Activated T-helper 1 cell treated with anti-CD3 and anti-CD28 coated beads, Interleukin-12 subunit alpha, Interleukin-12 subunit beta, Interleukin-2, Interleukin-4 antibody, amounts not matched to agents 30 ng/mL and 10 ng/mL and 1 ng/mL, durations not matched to agents 14 hours and 24 hours and 36 hours (primary cell): ENCODE measurements at regions not wholly inside any gene's neighbourhood (a gene's known extent, or its start where the extent isn't known, plus 50 kb on each side); places are given as distances from the start of the nearest gene placed in this dataset.
"Not testable (repeated sequence)": the region's sequence is repeated elsewhere in the genome, so short reads cannot be mapped to it uniquely, and the experiment has no call there.

Experiments
- DNase-seq: peaks from one replicate; pipeline ENCODE4 v3.0.0; 2021; ENCODE audit warnings: low spot score
- H3K27ac Mint-ChIP-seq: one replicate; pipeline ENCODE4 v1.8.0; 2021; ENCODE audit warnings: mild to moderate bottlenecking, mixed read lengths
- H3K27me3 Mint-ChIP-seq: one replicate; pipeline ENCODE4 v1.8.0; 2022; ENCODE audit warnings: mild to moderate bottlenecking, moderate library complexity, mixed read lengths; ENCODE audit not compliant: insufficient read depth
- H3K36me3 Mint-ChIP-seq: one replicate; pipeline ENCODE4 v1.8.0; 2021; ENCODE audit warnings: low read depth, mixed read lengths
- H3K4me1 Mint-ChIP-seq: one replicate; pipeline ENCODE4 v1.8.0; 2021; ENCODE audit warnings: low read depth, mixed read lengths
- H3K4me3 Mint-ChIP-seq: one replicate; pipeline ENCODE4 v1.8.0; 2021; ENCODE audit warnings: mild to moderate bottlenecking, moderate library complexity, mixed read lengths
- H3K9me3 Mint-ChIP-seq: one replicate; pipeline ENCODE4 v1.8.0; 2021; ENCODE audit warnings: mixed read lengths
- intact Hi-C: fragments of 100-400 bp; cut with micrococcal nuclease; formaldehyde crosslinking; loops from one replicate; pipeline ENCODE4 v1.15.1; 2024

- intact Hi-C loops = no loop called here
- no peak overlapping the region for H3K4me3 Mint-ChIP-seq
- no peak overlapping the region for H3K27ac Mint-ChIP-seq
- no peaks in the 10 kb centered on the region for H3K4me1 Mint-ChIP-seq
- H3K9me3 Mint-ChIP-seq = no peaks in the 10 kb centered on the region
- no peaks in the 10 kb centered on the region for H3K36me3 Mint-ChIP-seq
- H3K27me3 Mint-ChIP-seq = no peaks in the 10 kb centered on the region
- DNase-seq = no peak
Observed at GRCh38 chr3:22431334-22431733, 680.3 kb upstream of the ZNF385D start.

- Mint-ChIP-seq H3K4me3 (no peak overlapping the region), H3K9me3 (no peaks in the 10 kb centered on the region)
- intact Hi-C loops = no loop called here
Observed at GRCh38 chr3:22439626-22440025, 688.6 kb upstream of the ZNF385D start.

GRCh38 chr3:22441711-22442110 lies 690.7 kb upstream of the ZNF385D start:
- no peaks in the 10 kb centered on the region for H3K4me1 Mint-ChIP-seq
- H3K9me3 Mint-ChIP-seq = no peaks in the 10 kb centered on the region
- H3K4me3 Mint-ChIP-seq = no peak overlapping the region

More at GRCh38 chr3:22439626-22440025, 688.6 kb upstream of the ZNF385D start:
- Mint-ChIP-seq H3K27ac (no peak overlapping the region), H3K27me3 (no peaks in the 10 kb centered on the region), H3K36me3 (no peaks in the 10 kb centered on the region), H3K4me1 (no peaks in the 10 kb centered on the region)
- DNase-seq = no peak

GRCh38 chr3:22443571-22444233 lies 692.7 kb upstream of the ZNF385D start:
- no peaks in the 10 kb centered on the region for H3K9me3 Mint-ChIP-seq
- H3K4me1 Mint-ChIP-seq = no peaks in the 10 kb centered on the region
- no peaks in the 10 kb centered on the region for H3K36me3 Mint-ChIP-seq
- intact Hi-C loops = no loop called here
- no peak for DNase-seq
- H3K27ac Mint-ChIP-seq = no peak overlapping the region
- no peaks in the 10 kb centered on the region for H3K27me3 Mint-ChIP-seq
- H3K4me3 Mint-ChIP-seq = no peak overlapping the region

More at GRCh38 chr3:22441711-22442110, 690.7 kb upstream of the ZNF385D start:
- intact Hi-C loops = no loop called here
- no peaks in the 10 kb centered on the region for H3K27me3 Mint-ChIP-seq
- H3K27ac Mint-ChIP-seq = no peak overlapping the region
- DNase-seq = no peak
- H3K36me3 Mint-ChIP-seq = no peaks in the 10 kb centered on the region

DNA sequence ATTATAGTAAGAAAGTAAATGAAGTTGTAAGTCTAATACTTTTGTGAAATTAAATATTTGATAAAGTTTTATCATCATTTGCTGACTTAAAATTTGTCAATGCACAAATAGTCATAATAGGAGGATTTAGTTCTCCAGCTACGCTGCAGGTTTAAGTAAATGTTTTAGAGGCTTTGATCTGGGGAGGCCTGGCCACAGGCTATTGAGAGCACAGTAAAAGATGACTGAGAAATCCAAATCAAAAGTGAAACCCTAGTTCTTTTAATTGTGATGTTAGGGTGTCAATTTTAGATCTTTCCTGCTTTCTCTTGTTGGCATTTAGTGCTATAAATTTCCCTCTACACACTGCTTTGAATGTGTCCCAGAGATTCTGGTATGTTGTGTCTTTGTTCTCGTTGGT lies 694.3 kb upstream of the ZNF385D start:
- H3K27me3 Mint-ChIP-seq, DNase-seq, H3K4me3 Mint-ChIP-seq, intact Hi-C loops, H3K27ac Mint-ChIP-seq, H3K4me1 Mint-ChIP-seq, H3K36me3 Mint-ChIP-seq, H3K9me3 Mint-ChIP-seq: not testable (repeated sequence)

DNA sequence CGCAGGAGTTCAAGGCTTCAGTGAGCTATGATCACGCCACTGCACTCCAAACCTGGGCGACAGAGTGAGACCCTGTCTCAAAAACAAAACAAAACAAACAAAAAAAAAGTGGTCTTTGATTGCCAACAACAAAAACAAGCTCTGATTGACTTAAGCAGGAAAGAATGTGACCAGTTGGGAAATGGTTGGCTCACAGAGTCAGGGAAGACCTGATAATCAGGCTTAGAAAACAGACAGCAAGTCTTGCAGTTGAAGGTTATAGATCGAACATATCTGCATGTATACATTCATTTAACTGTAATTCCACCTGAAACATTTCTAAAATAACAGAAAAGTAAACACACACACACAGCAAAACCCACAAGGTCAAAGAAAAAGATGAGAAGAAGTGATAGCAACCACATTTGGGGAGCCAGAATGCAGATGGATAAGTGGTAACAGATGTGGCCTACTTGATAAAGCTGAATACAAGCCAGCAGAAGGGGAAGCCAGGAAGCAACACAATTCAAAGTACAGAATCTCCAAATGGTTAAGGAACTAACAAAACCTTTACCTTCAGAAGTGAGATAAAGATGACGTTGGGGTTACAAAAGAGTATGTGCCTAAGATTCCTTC lies 699.9 kb upstream of the ZNF385D start:
- no peaks in the 10 kb centered on the region for H3K27me3 Mint-ChIP-seq
- no peak for DNase-seq
- H3K27ac Mint-ChIP-seq = no peak overlapping the region
- no peaks in the 10 kb centered on the region for H3K9me3 Mint-ChIP-seq
- no peaks in the 10 kb centered on the region for H3K4me1 Mint-ChIP-seq
- no peaks in the 10 kb centered on the region for H3K36me3 Mint-ChIP-seq
- intact Hi-C loops = no loop called here
- no peak overlapping the region for H3K4me3 Mint-ChIP-seq

GRCh38 chr3:22451501-22451900 lies 700.5 kb upstream of the ZNF385D start:
- Mint-ChIP-seq H3K9me3 (no peaks in the 10 kb centered on the region), H3K27ac (no peak overlapping the region), H3K4me3 (no peak overlapping the region), H3K36me3 (no peaks in the 10 kb centered on the region), H3K4me1 (no peaks in the 10 kb centered on the region), H3K27me3 (no peaks in the 10 kb centered on the region)
- intact Hi-C loops = no loop called here
- DNase-seq = no peak

GRCh38 chr3:22453906-22454535 lies 703.0 kb upstream of the ZNF385D start:
- Mint-ChIP-seq H3K4me3 (no peak overlapping the region), H3K36me3 (no peaks in the 10 kb centered on the region), H3K9me3 (no peaks in the 10 kb centered on the region), H3K4me1 (no peaks in the 10 kb centered on the region), H3K27ac (no peak overlapping the region), H3K27me3 (no peaks in the 10 kb centered on the region)
- no peak for DNase-seq
- intact Hi-C loops = no loop called here

- H3K36me3 Mint-ChIP-seq = no peaks in the 10 kb centered on the region
- H3K27ac Mint-ChIP-seq = no peak overlapping the region
- no peaks in the 10 kb centered on the region for H3K4me1 Mint-ChIP-seq
- H3K9me3 Mint-ChIP-seq = no peaks in the 10 kb centered on the region
- H3K4me3 Mint-ChIP-seq = no peak overlapping the region
- intact Hi-C loops = no loop called here
- DNase-seq = no peak
- no peaks in the 10 kb centered on the region for H3K27me3 Mint-ChIP-seq
Observed at GRCh38 chr3:22469995-22470394, 719.0 kb upstream of the ZNF385D start.

- no peaks in the 10 kb centered on the region for H3K27me3 Mint-ChIP-seq
- H3K9me3 Mint-ChIP-seq = no peaks in the 10 kb centered on the region
- H3K27ac Mint-ChIP-seq = no peak overlapping the region
- intact Hi-C loops = no loop called here
- H3K36me3 Mint-ChIP-seq = no peaks in the 10 kb centered on the region
- H3K4me3 Mint-ChIP-seq = no peak overlapping the region
- no peaks in the 10 kb centered on the region for H3K4me1 Mint-ChIP-seq
- no peak for DNase-seq
Observed at GRCh38 chr3:22471557-22471956, 720.5 kb upstream of the ZNF385D start.

- no peak for DNase-seq
- H3K4me3 Mint-ChIP-seq = no peak overlapping the region
- intact Hi-C loops = no loop called here
- no peaks in the 10 kb centered on the region for H3K36me3 Mint-ChIP-seq
- H3K4me1 Mint-ChIP-seq = no peaks in the 10 kb centered on the region
- no peaks in the 10 kb centered on the region for H3K9me3 Mint-ChIP-seq
- H3K27ac Mint-ChIP-seq = no peak overlapping the region
- H3K27me3 Mint-ChIP-seq = no peaks in the 10 kb centered on the region
Observed at GRCh38 chr3:22474706-22475445, 723.9 kb upstream of the ZNF385D start.

DNA sequence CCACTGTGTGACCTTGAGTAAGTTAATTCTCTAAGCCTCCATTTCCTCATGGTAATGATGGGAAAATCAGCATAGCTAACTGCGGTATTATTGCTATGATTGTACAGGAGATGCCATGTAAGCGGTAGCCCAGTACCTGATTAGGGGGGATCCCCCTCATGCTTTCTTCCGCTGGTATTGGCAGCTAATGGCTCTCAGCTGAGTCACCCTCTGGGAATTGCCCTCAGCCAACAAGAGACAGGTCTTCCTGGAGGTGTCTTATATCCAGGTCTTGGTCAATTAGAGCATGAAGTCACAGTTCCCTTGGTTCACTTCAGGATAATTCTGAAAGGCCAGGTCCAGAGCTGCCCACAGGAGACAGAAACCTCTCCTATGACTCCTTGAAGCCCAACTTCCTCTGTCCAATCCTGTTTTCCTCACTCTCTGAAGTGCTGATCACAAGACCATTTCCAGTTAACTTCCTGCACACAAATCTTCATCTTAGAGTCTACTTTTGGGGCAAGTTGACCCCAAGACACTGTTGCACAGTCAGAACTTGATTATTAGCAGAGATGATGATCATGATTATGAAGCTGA lies 724.7 kb upstream of the ZNF385D start:
- no peak overlapping the region for H3K4me3 Mint-ChIP-seq
- no peaks in the 10 kb centered on the region for H3K27me3 Mint-ChIP-seq
- H3K36me3 Mint-ChIP-seq = no peaks in the 10 kb centered on the region
- no peaks in the 10 kb centered on the region for H3K9me3 Mint-ChIP-seq
- no peaks in the 10 kb centered on the region for H3K4me1 Mint-ChIP-seq
- DNase-seq = no peak
- H3K27ac Mint-ChIP-seq = no peak overlapping the region
- intact Hi-C loops = no loop called here

DNA sequence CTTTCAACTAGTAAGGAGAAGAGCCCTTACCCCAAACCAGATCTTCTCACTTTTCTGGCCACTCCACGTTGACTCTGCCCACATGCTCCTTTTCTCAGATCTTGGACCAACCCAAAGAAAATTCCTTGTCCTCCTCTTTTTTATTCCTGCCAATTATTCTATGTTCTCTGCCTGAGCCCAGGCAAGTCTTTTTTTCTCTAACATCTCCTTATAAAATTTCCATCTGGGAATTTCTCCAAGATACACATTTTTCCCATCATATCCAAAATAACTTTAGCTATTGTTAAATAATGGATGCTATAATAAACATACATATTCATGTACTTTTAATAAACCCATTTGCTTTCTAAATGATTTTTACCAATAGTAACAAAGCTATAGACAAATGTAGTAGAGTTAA lies 726.0 kb upstream of the ZNF385D start:
- Mint-ChIP-seq H3K9me3 (no peaks in the 10 kb centered on the region), H3K27me3 (no peaks in the 10 kb centered on the region), H3K27ac (no peak overlapping the region), H3K4me3 (no peak overlapping the region), H3K4me1 (no peaks in the 10 kb centered on the region), H3K36me3 (no peaks in the 10 kb centered on the region)
- intact Hi-C loops = no loop called here
- DNase-seq = no peak
